HG03039 (cell line): ENCODE measurements at regions not wholly inside any gene's neighbourhood (a gene's known extent, or its start where the extent isn't known, plus 50 kb on each side); places are given as distances from the start of the nearest gene placed in this dataset.
"Not testable (repeated sequence)": the region's sequence is repeated elsewhere in the genome, so short reads cannot be mapped to it uniquely, and the experiment has no call there.

Source experiments
- ATAC-seq: cut with Tn5 transposase; IDR thresholded peaks from one replicate; pipeline ENCODE4 v1.9.1; 2021; ENCODE audit warnings: mild to moderate bottlenecking, moderate library complexity; ENCODE audit not compliant: unreplicated experiment

- not testable (repeated sequence) for ATAC-seq
These were observed 61.0 kb downstream of the SPDYE17 start for GRCh38 chr7:76971201-76971600.

GRCh38 chr7:76969892-76970291 is 62.3 kb downstream of the SPDYE17 start:
- ATAC-seq, result not testable (repeated sequence)

DNA sequence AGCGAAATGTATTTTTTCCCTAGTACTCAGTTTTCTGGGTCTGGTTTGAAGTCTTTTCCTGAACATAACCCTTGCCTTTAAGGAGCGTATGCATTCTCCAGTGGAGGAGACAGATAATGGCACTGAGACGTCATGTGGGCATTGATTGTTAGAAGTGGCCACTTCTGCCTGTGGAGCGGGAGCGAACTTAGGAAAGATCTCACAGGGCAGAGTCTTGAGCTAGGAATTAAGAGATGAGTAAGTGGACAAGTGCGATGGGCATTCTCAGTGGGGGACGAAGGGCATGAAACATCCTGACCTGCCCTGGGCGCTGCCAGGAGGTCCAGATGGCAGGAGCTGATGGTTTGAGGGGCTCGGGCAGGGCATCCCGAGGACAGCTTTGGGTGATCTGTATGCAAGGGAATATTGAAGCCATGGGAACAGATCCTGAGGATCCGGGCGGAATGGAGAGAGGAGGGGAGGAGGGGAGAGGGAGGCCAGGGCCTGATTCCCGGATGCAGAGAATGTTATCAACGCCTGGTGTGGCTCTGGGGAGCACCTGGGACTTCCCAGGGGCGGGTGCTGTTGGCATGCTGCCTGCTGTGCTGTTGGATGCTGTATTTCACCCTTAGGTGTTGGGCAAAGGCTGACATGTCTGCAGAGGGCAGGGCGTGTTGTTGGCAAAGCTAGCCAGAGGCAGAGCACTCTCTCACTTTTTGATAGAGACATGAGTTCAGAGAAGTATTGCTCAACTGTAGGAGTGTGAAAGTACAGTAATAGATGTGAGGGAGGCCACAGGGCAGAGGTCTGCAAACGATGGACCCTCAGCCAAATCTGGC is 66.2 kb downstream of the SPDYE17 start:
- not testable (repeated sequence) for ATAC-seq

GRCh38 chr7:76964050-76964449 is 68.1 kb downstream of the SPDYE17 start:
- ATAC-seq, result not testable (repeated sequence)

DNA sequence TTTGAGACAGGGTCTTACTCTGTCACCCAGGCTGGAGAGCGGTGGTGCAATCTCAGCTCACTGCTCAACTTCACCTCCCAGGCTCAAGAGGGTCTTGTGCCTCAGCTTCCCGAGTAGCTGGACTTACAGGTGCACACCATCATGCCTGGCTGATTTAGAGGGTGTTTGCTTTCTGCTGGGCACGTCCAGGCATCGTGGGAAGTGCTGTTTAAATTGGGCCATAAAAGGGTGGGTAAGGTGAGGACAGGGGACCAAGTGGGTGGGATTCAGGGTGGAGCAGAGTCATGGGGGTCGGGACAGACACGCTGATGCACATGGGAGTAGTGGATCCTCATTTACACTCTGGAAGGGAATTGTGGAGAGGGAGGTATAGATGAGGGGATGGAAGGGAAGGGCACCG is 69.1 kb downstream of the SPDYE17 start:
- not testable (repeated sequence) for ATAC-seq

DNA sequence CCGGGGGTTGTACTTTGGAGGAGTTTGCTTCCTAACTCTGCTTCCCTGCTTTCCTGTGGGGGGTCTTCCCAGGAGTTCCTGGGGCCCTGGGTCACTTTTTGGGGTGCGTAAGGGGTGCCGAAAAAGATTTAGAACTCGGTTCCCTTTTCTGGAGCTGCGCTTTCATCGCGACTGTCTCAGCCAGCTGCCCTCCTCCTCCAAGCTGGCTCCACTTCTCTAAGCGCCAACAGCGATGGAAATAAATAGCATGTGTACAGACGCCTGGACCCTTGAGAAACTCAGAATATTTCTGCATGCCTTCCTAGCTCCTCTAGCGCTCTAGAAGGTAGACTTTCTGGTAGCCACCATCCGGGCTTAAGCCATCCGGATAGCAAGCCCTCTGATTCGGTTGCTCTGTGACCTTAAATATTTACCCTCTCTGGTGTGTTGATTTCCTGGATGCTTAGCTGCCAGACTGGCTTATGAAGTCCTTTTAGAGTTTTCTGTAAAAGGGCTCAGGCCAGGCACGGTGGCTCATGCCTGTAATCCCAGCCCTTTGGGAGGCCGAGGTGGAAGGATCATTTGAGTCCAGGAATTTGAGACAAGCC is 71.7 kb downstream of the SPDYE17 start:
- ATAC-seq, result not testable (repeated sequence)

DNA sequence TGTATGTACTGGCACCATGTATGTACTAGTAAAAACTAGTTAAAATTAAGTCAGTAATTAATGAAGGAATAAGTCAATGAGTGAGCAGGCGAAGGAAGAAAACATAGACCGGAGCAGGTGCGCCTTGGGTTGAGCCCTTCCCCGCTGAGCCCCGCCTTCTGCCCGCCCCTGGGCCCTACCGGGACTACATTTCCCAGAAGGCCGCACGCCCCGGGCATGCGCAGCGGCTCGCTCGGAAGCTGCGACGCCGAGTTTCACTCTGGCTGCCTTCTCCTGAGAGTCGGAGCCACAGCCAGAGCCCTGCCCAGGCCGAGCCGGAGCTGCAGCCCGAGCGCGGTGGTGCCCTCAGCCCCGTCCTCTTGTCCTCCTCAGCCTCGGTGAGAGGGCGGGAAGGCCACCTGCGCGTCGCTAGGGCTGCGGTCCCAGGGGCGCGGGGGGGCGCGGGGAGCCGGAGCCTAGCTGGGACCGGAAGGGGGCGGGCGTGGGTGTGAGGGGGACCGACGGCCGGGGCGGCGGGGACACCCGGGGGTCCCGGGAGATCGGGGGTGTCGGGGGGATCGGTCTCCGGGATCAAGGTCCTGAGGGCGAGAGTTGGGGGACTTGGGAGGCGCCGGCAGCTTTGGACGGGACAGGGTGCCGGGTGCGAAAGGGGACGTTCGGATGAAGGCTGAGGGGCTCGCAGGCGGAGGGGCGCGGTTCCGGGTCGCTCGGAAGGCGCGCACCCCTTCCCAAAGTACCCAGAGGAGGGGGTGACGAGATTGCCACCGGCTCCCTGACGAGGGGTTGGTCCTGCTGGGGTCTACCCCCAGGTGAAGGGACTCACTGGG is 72.4 kb downstream of the SPDYE17 start:
- peak; percentile 95 for ATAC-seq

DNA sequence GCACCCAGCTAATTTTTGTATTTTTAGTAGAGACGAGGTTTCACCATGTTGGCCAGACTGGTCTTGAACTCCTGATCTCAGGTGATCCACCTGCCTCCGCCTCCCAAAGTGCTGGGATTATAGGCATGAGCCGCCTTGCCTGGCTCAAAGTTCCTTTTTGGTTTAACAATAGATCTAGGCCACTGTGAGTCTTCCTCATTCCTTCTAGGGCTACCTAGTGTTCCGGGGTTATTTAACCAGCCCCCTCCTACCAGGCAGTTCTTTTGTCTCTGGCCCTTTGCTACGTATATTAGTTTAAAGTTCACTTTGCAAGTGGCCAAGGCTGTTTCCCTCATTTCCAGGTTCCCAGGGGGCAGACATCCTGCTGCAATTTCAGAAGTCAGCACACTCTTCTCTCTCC is 75.6 kb downstream of the SPDYE17 start:
- not testable (repeated sequence) for ATAC-seq

- not testable (repeated sequence) for ATAC-seq
These were observed 77.0 kb downstream of the SPDYE17 start for GRCh38 chr7:76955124-76955523.

- peak; percentile 71 for ATAC-seq
These were observed 87.6 kb downstream of the SPDYE17 start for GRCh38 chr7:76944603-76945002.

DNA sequence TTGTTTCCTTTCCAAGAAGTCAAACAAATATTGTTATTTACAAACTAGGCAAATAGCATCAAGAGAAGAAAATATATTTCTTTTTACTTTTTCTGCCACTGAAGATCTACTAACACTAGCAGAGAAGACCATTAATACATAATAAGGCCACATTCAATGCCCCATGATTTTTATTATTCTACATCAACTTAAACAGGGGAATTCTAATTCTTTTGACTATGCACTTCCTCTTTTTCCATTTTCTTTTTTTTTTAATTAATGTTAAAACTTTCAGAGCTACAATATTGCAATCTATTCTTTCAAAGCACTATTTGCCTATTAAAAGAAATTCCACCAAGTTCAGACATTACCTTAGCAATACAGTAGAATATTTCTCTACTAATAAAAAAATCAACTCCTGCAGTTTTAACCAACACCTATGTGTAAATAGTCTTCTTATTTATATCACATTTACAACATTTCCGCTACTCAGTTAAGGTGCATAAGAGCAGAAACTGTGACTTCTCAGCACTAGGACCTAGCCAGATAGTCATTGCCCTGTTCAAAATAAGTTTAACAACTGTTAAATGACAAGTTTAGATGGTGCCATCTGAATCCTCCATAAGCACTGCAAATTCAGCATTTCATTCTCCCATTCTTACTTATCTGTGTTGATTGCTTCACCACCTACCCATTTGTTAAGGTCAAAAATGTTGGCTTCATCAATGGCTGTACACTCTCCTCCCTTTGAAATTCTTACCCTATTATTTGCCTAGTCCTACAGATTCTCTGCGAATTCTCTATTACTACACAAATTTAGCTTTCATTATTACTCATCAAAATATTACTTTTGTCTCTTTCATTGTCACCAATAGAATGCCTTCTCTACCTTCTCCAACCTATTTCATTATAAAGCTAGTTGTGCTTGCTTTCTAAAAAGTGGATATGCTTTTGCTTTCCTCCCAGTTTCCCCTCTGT is 90.1 kb downstream of the SPDYE17 start:
- not testable (repeated sequence) for ATAC-seq

DNA sequence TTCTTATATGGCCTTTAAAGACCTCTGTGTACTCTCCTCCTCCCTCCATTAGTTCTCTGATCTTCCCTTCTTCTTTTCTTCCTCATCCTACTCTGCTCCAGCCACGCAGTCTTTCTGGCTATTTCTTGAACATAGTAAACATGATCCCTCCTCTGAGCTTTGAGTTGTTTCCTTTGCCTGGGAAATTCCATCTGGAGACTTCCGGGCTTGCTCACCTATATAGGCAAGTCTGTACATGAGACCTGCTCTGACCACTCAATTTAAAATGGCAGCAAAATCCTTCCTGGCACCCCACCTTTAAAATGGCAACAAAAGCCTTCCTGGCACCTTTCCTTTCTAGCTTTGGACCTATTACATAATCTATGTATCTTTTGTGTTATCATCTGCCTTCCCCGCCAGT is 94.4 kb downstream of the SPDYE17 start:
- not testable (repeated sequence) for ATAC-seq

DNA sequence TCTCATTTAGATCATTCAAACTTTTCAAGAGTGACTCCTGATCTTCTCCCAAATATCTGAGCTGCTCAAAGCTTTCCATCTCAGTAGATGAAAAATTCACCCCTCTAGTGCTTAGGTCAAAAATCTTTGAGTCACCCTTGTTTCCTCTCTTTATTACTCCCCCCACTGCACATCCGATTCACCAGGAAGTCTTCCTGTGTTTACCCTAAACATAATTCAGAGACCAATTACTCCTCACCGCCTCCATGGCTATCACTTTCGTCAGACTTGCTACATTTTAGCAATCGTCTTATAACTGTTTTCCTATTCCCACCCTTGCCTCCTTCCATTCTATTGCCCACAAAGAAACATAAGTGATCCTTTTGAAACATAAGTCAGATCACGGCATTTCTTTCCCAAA is 94.8 kb downstream of the SPDYE17 start:
- not testable (repeated sequence) for ATAC-seq

DNA sequence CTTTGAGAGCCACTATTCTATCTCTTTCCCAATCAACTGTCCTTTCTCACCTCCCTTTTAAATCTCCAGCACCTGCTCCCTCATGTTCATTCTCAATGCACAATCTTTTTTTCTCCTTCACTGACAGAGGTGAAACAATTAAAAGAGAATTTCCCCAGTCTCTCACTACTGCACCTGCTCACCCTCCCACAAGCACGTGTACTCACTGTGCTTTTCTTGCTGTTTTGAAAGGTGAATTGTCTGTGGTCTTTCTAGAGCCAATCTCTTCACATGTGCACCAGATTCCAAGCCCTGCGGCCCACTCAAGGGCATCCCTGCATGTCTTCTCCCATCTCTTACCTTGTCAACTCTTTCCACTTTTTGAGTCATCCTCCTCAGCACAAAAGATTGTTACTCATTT is 95.8 kb downstream of the SPDYE17 start:
- not testable (repeated sequence) for ATAC-seq

GRCh38 chr7:76934711-76935110 is 97.5 kb downstream of the SPDYE17 start:
- not testable (repeated sequence) for ATAC-seq

DNA sequence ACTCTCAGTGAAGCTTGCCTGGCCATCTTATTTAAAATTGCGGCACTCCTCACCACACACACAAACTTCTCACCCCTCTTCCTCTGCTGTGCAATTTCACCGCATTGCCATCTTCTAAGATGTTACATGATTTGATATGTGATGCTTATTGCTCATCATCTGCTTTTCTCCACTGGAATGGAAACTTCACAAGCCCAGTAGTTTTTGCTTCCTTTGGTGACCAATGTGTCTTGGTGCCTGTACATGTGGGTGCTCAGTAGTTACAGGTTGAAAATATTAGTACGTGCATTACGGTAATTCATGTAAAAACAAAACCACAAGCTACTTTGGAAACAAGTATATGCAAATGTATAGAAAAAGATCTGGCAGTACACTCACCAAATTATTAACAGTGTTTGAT is 99.2 kb downstream of the SPDYE17 start:
- ATAC-seq, result peak; percentile 64

- ATAC-seq, result not testable (repeated sequence)
These were observed 100.7 kb downstream of the SPDYE17 start for GRCh38 chr7:76931441-76931840.

- not testable (repeated sequence) for ATAC-seq
These were observed 101.7 kb downstream of the SPDYE17 start for GRCh38 chr7:76930416-76930815.

- not testable (repeated sequence) for ATAC-seq
These were observed 103.4 kb downstream of the SPDYE17 start for GRCh38 chr7:76928751-76929150.

GRCh38 chr7:76927741-76928393 is 104.3 kb downstream of the SPDYE17 start:
- ATAC-seq, result peak; percentile 48
